GM20431 (cell line): ENCODE measurements at regions not wholly inside any gene's neighbourhood (a gene's known extent, or its start where the extent isn't known, plus 50 kb on each side); places are given as distances from the start of the nearest gene placed in this dataset.
"Not testable (repeated sequence)": the region's sequence is repeated elsewhere in the genome, so short reads cannot be mapped to it uniquely, and the experiment has no call there.

Source experiments
- in situ Hi-C: fragments of 300-500 bp; cut with MseI, MboI; formaldehyde crosslinking; loops from one replicate; pipeline ENCODE4 v1.15.0; 2020; ENCODE audit warnings: low sequenced_read_pairs; ENCODE audit not compliant: unreplicated experiment

- in situ Hi-C loops, result no loop called here
Measured at GRCh38 chr7:121624958-121625357, 228.8 kb upstream of the FAM3C start.

GRCh38 chr7:121623130-121623872, 227.2 kb upstream of the FAM3C start:
- in situ Hi-C loops, result no loop called here

GRCh38 chr7:121621937-121622336, 225.8 kb upstream of the FAM3C start:
- in situ Hi-C loops, result no loop called here

- in situ Hi-C loops, result no loop called here
Measured at GRCh38 chr7:121620953-121621606, 225.0 kb upstream of the FAM3C start.

- in situ Hi-C loops, result no loop called here
Measured at GRCh38 chr7:121620206-121620605, 224.1 kb upstream of the FAM3C start.

GRCh38 chr7:121618182-121618581, 222.1 kb upstream of the FAM3C start:
- in situ Hi-C loops, result no loop called here

GRCh38 chr7:121610243-121610642, 214.1 kb upstream of the FAM3C start:
- in situ Hi-C loops, result no loop called here

- in situ Hi-C loops, result no loop called here
Measured at GRCh38 chr7:121609208-121609607, 213.1 kb upstream of the FAM3C start.

- in situ Hi-C loops, result no loop called here
Measured at GRCh38 chr7:121608785-121609184, 212.7 kb upstream of the FAM3C start.

- in situ Hi-C loops, result not testable (repeated sequence)
Measured at GRCh38 chr7:121608183-121608582, 212.1 kb upstream of the FAM3C start.

- in situ Hi-C loops, result no loop called here
Measured at GRCh38 chr7:121605317-121605680, 209.2 kb upstream of the FAM3C start.

- in situ Hi-C loops, result no loop called here
Measured at GRCh38 chr7:121604627-121605316, 208.7 kb upstream of the FAM3C start.

GRCh38 chr7:121603886-121604285, 207.8 kb upstream of the FAM3C start:
- in situ Hi-C loops, result no loop called here

GRCh38 chr7:121599887-121600286, 203.8 kb upstream of the FAM3C start:
- in situ Hi-C loops, result no loop called here

- in situ Hi-C loops, result no loop called here
Measured at GRCh38 chr7:121595758-121596696, 199.9 kb upstream of the FAM3C start.

GRCh38 chr7:121591926-121592325, 195.8 kb upstream of the FAM3C start:
- in situ Hi-C loops, result no loop called here

- in situ Hi-C loops, result no loop called here
Measured at GRCh38 chr7:121587435-121587834, 191.3 kb upstream of the FAM3C start.

GRCh38 chr7:121582258-121582657, 186.2 kb upstream of the FAM3C start:
- in situ Hi-C loops, result no loop called here

- in situ Hi-C loops, result no loop called here
Measured at GRCh38 chr7:121579639-121580038, 183.5 kb upstream of the FAM3C start.

GRCh38 chr7:121578669-121579068, 182.6 kb upstream of the FAM3C start:
- in situ Hi-C loops, result no loop called here
